SH-SY5Y (cell line): ENCODE measurements at regions not wholly inside any gene's neighbourhood (a gene's known extent, or its start where the extent isn't known, plus 50 kb on each side); places are given as distances from the start of the nearest gene placed in this dataset.

Source experiments
- GATA2 ChIP-seq: IDR thresholded peaks from 2 replicates; pipeline ENCODE4 v1.6.1; 2011; ENCODE audit warnings: mild to moderate bottlenecking, low read depth, low read length
- GATA3 ChIP-seq: IDR thresholded peaks from 2 replicates; pipeline ENCODE4 v1.6.1; 2011; ENCODE audit warnings: low read depth, mild to moderate bottlenecking, low read length, moderate library complexity

- TF ChIP-seq GATA3: no peak
- no peak for TF ChIP-seq GATA2
These were observed 665.2 kb downstream of the TBC1D4 start for GRCh38 chr13:74816737-74817136.
